ENCODE measurements at regions not wholly inside any gene's neighbourhood (a gene's known extent, or its start where the extent isn't known, plus 50 kb on each side); places are given as distances from the start of the nearest gene placed in this dataset.

DNA sequence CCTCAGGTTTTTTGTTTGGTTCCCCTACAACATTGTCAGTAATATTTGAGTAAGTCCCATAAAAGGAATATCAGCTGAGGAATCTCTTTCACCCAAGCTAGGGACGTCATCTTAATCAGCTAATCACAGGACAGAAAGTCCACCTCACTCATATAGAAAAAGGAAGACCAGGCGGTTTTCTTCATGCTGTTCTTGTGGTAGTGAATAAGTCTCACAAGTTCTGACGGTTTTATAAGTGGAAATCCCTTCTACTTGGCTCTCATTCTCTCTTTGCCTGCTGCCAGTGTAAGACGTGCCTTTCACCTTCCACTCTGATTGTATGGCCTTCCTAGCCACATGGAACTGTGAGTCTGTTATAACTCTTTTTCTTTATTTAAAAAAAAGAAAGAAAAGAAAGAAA, 308.1 kb upstream of the PFKP start:
- Histone ChIP-seq H3K9me3 (ENCODE audit: control insufficient read depth, low read depth, low read length) (no peaks in the 10 kb centered on the region), H3K23me2 (ENCODE audit: insufficient read length, low read depth, low read length, poor library complexity, severe bottlenecking) (no peaks in the 10 kb centered on the region), H3K27ac (ENCODE audit: insufficient read length, low read depth, low read length) (no peak overlapping the region), H4K91ac (ENCODE audit: insufficient read length, low read depth, low read length) (no peak overlapping the region), H4K5ac (ENCODE audit: insufficient read length, low read depth, low read length) (no peak overlapping the region), H4K8ac (replicated peaks; ENCODE audit: insufficient read length, low read depth, low read length) (no peak overlapping the region), H4K20me1 (ENCODE audit: control insufficient read depth, insufficient read depth, insufficient read length) (no peaks in the 10 kb centered on the region), H3K27me3 (ENCODE audit: insufficient read depth, low read length) (no peaks in the 10 kb centered on the region), H2BK20ac (ENCODE audit: low read depth, low read length, poor library complexity, severe bottlenecking) (no peak overlapping the region), H3K9ac (ENCODE audit: extremely low read depth, insufficient read length, low read length) (no peak overlapping the region), H3K18ac (ENCODE audit: insufficient read length, low read depth, low read length) (no peak overlapping the region), H3K4me1 (ENCODE audit: insufficient read depth, low read length) (no peaks in the 10 kb centered on the region), H2BK15ac (ENCODE audit: low read depth, low read length) (no peak overlapping the region), H2AFZ (ENCODE audit: low read length) (no peak overlapping the region), H2AK5ac (ENCODE audit: insufficient read length, low read length) (no peak overlapping the region), H3T11ph (ENCODE audit: low read length) (no peak overlapping the region), H3K14ac (ENCODE audit: insufficient read depth, low read length) (no peak overlapping the region), H3K23ac (ENCODE audit: insufficient read length, low read depth, low read length) (no peak overlapping the region), H3K4ac (ENCODE audit: low read depth, low read length) (no peak overlapping the region), H3K79me1 (ENCODE audit: insufficient read depth, low read depth, low read length, poor library complexity, severe bottlenecking) (no peaks in the 10 kb centered on the region), H3K4me2 (ENCODE audit: insufficient read depth, insufficient read length, low read length) (no peak overlapping the region), H2BK120ac (ENCODE audit: low read depth, low read length, poor library complexity, severe bottlenecking) (no peak overlapping the region), H3K56ac (ENCODE audit: insufficient read length, low read depth, low read length) (no peak overlapping the region), H3K79me2 (ENCODE audit: insufficient read depth, low read length) (no peaks in the 10 kb centered on the region), H2BK12ac (ENCODE audit: insufficient read length, low read depth, low read length) (no peak overlapping the region), H2BK5ac (ENCODE audit: insufficient read length, low read length) (no peak overlapping the region)
- DNase-seq = no peak
- Mint-ChIP-seq H3K36me3 (ENCODE audit: insufficient read depth in 1 of 3, low read depth in 3 of 3) (peaks cover 0 to 5% (median 0%) of the 10 kb centered on the region in 3 experiments; a peak in 1 of 7 replicates), H3K4me3 (no peak overlapping the region), H3K27me3 (ENCODE audit: low read depth) (peaks cover 5% of the 10 kb centered on the region; the same call in 1 of the 2 replicates), H3K27ac (no peak overlapping the region), H3K4me1 (0 out of 4 replicates have a peak, but pooled peaks cover 0 to 2% of the 10 kb centered on the region in 2 experiments), H3K9me3 (no peaks in the 10 kb centered on the region; a peak in 2 of 5 replicates)
- TF ChIP-seq, protein P1, sequence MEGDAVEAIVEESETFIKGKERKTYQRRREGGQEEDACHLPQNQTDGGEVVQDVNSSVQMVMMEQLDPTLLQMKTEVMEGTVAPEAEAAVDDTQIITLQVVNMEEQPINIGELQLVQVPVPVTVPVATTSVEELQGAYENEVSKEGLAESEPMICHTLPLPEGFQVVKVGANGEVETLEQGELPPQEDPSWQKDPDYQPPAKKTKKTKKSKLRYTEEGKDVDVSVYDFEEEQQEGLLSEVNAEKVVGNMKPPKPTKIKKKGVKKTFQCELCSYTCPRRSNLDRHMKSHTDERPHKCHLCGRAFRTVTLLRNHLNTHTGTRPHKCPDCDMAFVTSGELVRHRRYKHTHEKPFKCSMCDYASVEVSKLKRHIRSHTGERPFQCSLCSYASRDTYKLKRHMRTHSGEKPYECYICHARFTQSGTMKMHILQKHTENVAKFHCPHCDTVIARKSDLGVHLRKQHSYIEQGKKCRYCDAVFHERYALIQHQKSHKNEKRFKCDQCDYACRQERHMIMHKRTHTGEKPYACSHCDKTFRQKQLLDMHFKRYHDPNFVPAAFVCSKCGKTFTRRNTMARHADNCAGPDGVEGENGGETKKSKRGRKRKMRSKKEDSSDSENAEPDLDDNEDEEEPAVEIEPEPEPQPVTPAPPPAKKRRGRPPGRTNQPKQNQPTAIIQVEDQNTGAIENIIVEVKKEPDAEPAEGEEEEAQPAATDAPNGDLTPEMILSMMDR (conservative IDR thresholded peaks at IDR 0.05) = no peak
- WGBS (ENCODE audit: extremely low coverage, insufficient read length, low lambda C conversion rate) = no CpG with 5 or more reads among the region's 4 CpGs
